ENCODE measurements at regions not wholly inside any gene's neighbourhood (a gene's known extent, or its start where the extent isn't known, plus 50 kb on each side); places are given as distances from the start of the nearest gene placed in this dataset.

DNA sequence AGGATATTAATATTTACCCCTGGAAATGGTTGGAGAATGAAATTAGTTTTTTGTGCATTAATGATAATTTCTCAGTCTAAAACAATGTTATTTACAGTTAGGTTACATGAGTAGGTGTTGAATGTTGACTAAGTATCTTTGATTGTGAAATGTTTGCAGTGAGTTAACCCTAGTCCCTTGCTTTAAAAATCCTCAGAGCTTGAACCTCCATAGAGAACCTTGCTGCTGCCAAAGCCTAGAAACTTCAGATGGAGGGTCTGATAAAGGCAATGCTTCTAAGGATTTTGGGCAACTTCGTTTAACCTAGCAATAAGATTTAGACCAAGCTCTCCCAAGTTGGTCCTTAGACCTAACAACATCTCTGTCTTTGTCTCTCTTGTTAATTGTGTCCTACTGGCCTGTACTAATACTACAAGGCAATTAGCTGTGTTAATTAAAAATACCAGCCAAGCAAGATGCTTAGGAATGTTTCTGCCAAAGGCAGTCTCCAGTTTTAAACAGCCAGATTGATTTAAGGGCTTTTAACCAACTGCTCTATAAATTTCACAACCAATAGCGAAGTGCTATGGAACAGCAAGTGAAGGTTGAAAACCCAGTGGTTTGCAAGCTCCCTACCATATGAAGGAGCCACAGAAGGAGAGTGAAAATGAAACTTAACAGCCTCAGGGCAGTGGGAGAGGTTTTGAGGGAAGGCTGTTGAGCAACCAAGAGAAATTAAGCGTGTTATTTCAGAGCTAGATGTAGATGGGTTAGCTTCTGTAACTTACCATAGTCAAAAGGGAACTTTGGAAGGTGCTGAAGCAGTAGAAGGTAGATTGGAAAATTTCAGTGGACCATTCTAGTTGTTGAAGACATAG, 295.9 kb upstream of the ANO5 start:
- no peaks in the 10 kb centered on the region for H3K36me3 Mint-ChIP-seq (ENCODE audit: low read depth)
- no peak overlapping the region for H3K27ac Mint-ChIP-seq
- no peaks in the 10 kb centered on the region for H3K27me3 Mint-ChIP-seq
- no peaks in the 10 kb centered on the region for H3K4me1 Mint-ChIP-seq (ENCODE audit: low read depth)
- no peak overlapping the region for H3K4me3 Mint-ChIP-seq
- H3K9me3 Mint-ChIP-seq = no peaks in the 10 kb centered on the region
- no peak for DNase-seq

- H3K4me3 Mint-ChIP-seq = no peak overlapping the region
- no peak overlapping the region for H3K27ac Mint-ChIP-seq
- no peaks in the 10 kb centered on the region for H3K4me1 Mint-ChIP-seq (ENCODE audit: low read depth)
- H3K36me3 Mint-ChIP-seq (ENCODE audit: low read depth) = no peaks in the 10 kb centered on the region
- H3K27me3 Mint-ChIP-seq = no peaks in the 10 kb centered on the region
- no peak for DNase-seq
- H3K9me3 Mint-ChIP-seq = no peaks in the 10 kb centered on the region
Observed at GRCh38 chr11:21897752-21898151, 295.1 kb upstream of the ANO5 start.

DNA sequence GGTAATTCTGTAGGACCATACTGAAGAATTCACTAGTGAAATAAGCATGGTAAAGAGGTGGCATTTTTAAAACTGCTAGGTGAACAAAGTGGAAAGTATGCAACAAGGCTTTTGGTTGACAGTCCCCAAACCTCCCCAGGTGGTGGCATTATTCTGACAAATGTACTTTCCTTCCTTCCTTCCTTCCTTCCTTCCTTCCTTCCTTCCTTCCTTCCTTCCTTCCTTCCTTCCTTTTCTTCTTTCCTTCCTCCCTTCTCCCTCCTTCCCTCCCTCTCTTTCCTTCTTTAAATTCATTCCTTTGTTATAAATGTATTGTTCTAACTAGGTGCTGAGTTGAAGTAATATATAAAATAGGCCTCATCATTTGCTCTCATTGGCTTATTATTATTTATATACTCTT, 284.7 kb upstream of the ANO5 start:
- no peaks in the 10 kb centered on the region for H3K4me1 Mint-ChIP-seq (ENCODE audit: low read depth)
- H3K36me3 Mint-ChIP-seq (ENCODE audit: low read depth) = no peaks in the 10 kb centered on the region
- no peak overlapping the region for H3K4me3 Mint-ChIP-seq
- H3K27ac Mint-ChIP-seq = no peak overlapping the region
- no peaks in the 10 kb centered on the region for H3K27me3 Mint-ChIP-seq
- H3K9me3 Mint-ChIP-seq = peaks cover 14% of the 10 kb centered on the region
- no peak for DNase-seq

DNA sequence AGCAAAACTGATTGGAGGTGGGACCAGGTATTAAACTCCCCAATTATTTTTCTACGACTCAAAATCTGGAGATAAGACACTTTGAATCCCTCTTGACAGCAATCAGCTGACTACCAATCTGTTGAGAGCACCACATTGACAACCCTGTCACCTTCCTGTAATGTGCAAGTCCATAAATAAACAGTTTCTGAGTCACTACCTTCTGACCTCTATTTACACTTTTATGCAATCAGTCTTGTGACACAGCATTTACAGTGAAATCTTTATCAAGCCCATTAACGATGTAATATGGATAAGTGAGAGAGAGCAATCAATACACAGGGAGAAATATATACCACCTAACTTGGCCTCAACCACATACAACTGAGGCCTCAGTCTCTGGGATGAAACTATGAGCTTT, 283.7 kb upstream of the ANO5 start:
- Mint-ChIP-seq H3K4me3 (no peak overlapping the region), H3K9me3 (peaks cover 16% of the 10 kb centered on the region), H3K4me1 (ENCODE audit: low read depth) (no peaks in the 10 kb centered on the region), H3K27me3 (no peaks in the 10 kb centered on the region), H3K36me3 (ENCODE audit: low read depth) (no peaks in the 10 kb centered on the region), H3K27ac (no peak overlapping the region)
- no peak for DNase-seq

DNA sequence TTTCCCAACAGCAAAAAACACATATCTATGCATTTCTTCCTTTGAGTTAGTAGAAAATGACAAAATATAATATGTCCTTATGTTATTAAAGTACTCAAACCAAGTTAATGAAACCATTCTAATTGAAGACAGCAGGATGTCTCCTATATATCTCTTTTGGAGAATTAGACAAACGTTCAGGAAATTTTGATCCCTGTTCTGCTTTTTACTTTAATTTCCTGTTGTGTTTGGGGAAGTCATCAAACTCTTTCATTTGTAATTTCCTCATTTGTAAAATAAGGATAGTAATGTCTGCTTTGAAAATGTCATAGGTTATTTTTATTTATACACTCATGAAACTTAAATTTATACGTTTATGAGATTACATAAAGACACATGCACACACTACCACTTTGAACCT, 281.8 kb upstream of the ANO5 start:
- no peak for DNase-seq
- Mint-ChIP-seq H3K27me3 (no peaks in the 10 kb centered on the region), H3K9me3 (peaks cover 18% of the 10 kb centered on the region), H3K27ac (no peak overlapping the region), H3K36me3 (ENCODE audit: low read depth) (no peaks in the 10 kb centered on the region), H3K4me3 (no peak overlapping the region), H3K4me1 (ENCODE audit: low read depth) (no peaks in the 10 kb centered on the region)

GRCh38 chr11:21912285-21912684, 280.6 kb upstream of the ANO5 start:
- H3K4me3 Mint-ChIP-seq = no peak overlapping the region
- no peak overlapping the region for H3K27ac Mint-ChIP-seq
- H3K4me1 Mint-ChIP-seq (ENCODE audit: low read depth) = no peaks in the 10 kb centered on the region
- DNase-seq = no peak
- H3K27me3 Mint-ChIP-seq = no peaks in the 10 kb centered on the region
- H3K36me3 Mint-ChIP-seq (ENCODE audit: low read depth) = no peaks in the 10 kb centered on the region
- H3K9me3 Mint-ChIP-seq = peaks cover 15% of the 10 kb centered on the region

GRCh38 chr11:21921151-21921550, 271.7 kb upstream of the ANO5 start:
- no peaks in the 10 kb centered on the region for H3K27me3 Mint-ChIP-seq
- no peaks in the 10 kb centered on the region for H3K36me3 Mint-ChIP-seq (ENCODE audit: low read depth)
- no peak for DNase-seq
- H3K9me3 Mint-ChIP-seq = peaks cover 8% of the 10 kb centered on the region
- no peaks in the 10 kb centered on the region for H3K4me1 Mint-ChIP-seq (ENCODE audit: low read depth)
- no peak overlapping the region for H3K27ac Mint-ChIP-seq
- H3K4me3 Mint-ChIP-seq = no peak overlapping the region

- Mint-ChIP-seq H3K9me3 (peaks cover 8% of the 10 kb centered on the region), H3K4me3 (no peak overlapping the region), H3K36me3 (ENCODE audit: low read depth) (no peaks in the 10 kb centered on the region), H3K4me1 (ENCODE audit: low read depth) (no peaks in the 10 kb centered on the region), H3K27me3 (no peaks in the 10 kb centered on the region), H3K27ac (no peak overlapping the region)
- DNase-seq = no peak
Observed at GRCh38 chr11:21924262-21924661, 268.6 kb upstream of the ANO5 start.

- Mint-ChIP-seq H3K27me3 (no peaks in the 10 kb centered on the region), H3K9me3 (peaks cover 3% of the 10 kb centered on the region), H3K4me1 (ENCODE audit: low read depth) (no peaks in the 10 kb centered on the region), H3K27ac (no peak overlapping the region), H3K36me3 (ENCODE audit: low read depth) (no peaks in the 10 kb centered on the region), H3K4me3 (no peak overlapping the region)
- no peak for DNase-seq
Observed at GRCh38 chr11:21927628-21928027, 265.3 kb upstream of the ANO5 start.

- no peaks in the 10 kb centered on the region for H3K4me1 Mint-ChIP-seq (ENCODE audit: low read depth)
- H3K27ac Mint-ChIP-seq = no peak overlapping the region
- no peak for DNase-seq
- H3K27me3 Mint-ChIP-seq = no peaks in the 10 kb centered on the region
- H3K9me3 Mint-ChIP-seq = peaks cover 5% of the 10 kb centered on the region
- H3K4me3 Mint-ChIP-seq = no peak overlapping the region
- no peaks in the 10 kb centered on the region for H3K36me3 Mint-ChIP-seq (ENCODE audit: low read depth)
Observed at GRCh38 chr11:21928847-21929246, 264.0 kb upstream of the ANO5 start.

DNA sequence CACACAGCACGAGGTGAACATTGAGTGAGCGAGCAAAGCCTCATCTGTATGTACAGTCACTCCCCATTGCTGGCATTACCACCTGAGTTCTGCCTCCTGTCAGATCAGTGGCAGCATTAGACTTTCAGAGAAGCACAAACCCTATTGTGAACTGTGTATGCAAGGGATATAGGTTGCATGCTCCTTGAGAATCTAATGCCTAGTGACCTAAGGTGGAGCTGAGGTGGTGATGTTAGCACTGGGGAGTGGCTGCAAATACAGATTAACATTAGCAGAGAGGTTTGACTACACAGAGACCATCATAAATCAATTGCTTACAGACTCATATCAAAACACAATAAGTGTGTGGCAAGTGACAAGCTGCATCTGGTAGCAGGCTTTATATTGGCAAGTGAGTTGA, 262.5 kb upstream of the ANO5 start:
- H3K27ac Mint-ChIP-seq = no peak overlapping the region
- no peaks in the 10 kb centered on the region for H3K36me3 Mint-ChIP-seq (ENCODE audit: low read depth)
- H3K4me3 Mint-ChIP-seq = no peak overlapping the region
- H3K9me3 Mint-ChIP-seq = peaks cover 11% of the 10 kb centered on the region
- no peaks in the 10 kb centered on the region for H3K4me1 Mint-ChIP-seq (ENCODE audit: low read depth)
- H3K27me3 Mint-ChIP-seq = no peaks in the 10 kb centered on the region
- DNase-seq = no peak

- Mint-ChIP-seq H3K4me1 (ENCODE audit: low read depth) (no peaks in the 10 kb centered on the region), H3K27me3 (no peaks in the 10 kb centered on the region), H3K36me3 (ENCODE audit: low read depth) (no peaks in the 10 kb centered on the region), H3K4me3 (no peak overlapping the region), H3K27ac (no peak overlapping the region), H3K9me3 (peaks cover 11% of the 10 kb centered on the region)
- DNase-seq = no peak
Observed at GRCh38 chr11:21931436-21932101, 261.3 kb upstream of the ANO5 start.

DNA sequence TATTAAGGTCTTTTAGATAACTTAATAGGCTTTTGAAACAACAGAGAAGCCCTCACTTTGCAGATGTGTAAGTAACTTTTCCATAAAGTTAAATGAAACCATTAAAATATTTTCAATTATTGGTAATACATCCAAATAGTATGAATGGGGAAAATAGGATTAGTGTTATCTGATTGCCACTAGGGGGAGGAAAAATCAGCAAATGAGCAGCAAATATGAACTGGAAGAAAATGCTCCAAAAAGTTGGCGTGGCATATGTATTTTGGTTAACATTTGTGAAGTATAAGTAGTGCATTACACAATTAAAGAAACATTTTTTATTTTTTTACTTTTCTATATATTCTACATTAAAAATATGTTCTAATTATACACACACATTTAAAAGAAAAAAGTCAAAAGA, 259.8 kb upstream of the ANO5 start:
- Mint-ChIP-seq H3K27ac (no peak overlapping the region), H3K9me3 (peaks cover 11% of the 10 kb centered on the region)

DNA sequence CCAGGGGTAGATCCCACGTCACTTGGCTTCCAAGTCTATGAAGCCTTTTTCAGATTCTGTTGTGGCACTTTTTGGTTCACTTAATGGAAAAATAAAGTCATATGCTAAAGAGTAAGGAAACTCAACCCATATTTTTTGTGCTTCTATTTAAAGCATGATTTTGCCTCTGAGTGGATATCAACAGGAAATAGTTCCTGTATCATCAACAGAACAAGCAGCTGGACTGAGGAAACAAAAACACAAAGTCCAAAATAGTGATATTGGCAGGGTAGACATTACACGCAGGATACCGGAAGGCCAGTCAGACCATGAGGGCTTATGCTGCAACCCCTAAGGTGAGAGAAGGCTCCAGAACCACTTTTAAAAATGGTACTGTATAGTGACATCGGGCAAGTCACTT, 248.3 kb upstream of the ANO5 start:
- Mint-ChIP-seq H3K27me3 (no peaks in the 10 kb centered on the region), H3K36me3 (ENCODE audit: low read depth) (no peaks in the 10 kb centered on the region), H3K4me1 (ENCODE audit: low read depth) (no peaks in the 10 kb centered on the region), H3K4me3 (no peak overlapping the region), H3K9me3 (peaks cover 14% of the 10 kb centered on the region), H3K27ac (no peak overlapping the region)
- DNase-seq = no peak

More for the DNA sequence above, 259.8 kb upstream of the ANO5 start:
- Mint-ChIP-seq H3K4me1 (ENCODE audit: low read depth) (no peaks in the 10 kb centered on the region), H3K4me3 (no peak overlapping the region), H3K36me3 (ENCODE audit: low read depth) (no peaks in the 10 kb centered on the region), H3K27me3 (no peaks in the 10 kb centered on the region)
- DNase-seq = no peak

DNA sequence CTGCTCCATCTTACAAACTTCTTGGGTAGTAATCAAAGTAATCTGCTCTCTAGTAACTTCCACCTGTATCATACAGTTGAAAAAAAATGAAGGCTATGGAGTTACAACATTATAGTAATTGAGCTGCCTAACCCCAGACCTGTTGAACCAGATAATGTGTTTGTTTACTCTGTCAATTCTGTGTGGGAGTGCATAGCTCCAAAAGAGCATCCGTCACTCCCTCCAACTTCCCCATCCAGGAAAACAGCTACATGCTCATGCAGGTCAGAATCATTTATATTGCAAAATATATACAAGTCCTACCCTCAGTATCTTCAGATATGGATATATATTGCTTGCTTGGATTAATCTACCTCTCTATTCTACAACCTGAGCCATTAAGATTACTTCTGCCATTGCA, 244.0 kb upstream of the ANO5 start:
- Mint-ChIP-seq H3K4me3 (no peak overlapping the region), H3K36me3 (ENCODE audit: low read depth) (no peaks in the 10 kb centered on the region), H3K27me3 (no peaks in the 10 kb centered on the region), H3K27ac (no peak overlapping the region), H3K4me1 (ENCODE audit: low read depth) (no peaks in the 10 kb centered on the region), H3K9me3 (peaks cover 9% of the 10 kb centered on the region)
- DNase-seq = no peak
